ENCODE measurements at regions not wholly inside any gene's neighbourhood (a gene's known extent, or its start where the extent isn't known, plus 50 kb on each side); places are given as distances from the start of the nearest gene placed in this dataset.
A peak's percentile ranks its signal among the peaks of the same experiment; 100 is the strongest.

DNA sequence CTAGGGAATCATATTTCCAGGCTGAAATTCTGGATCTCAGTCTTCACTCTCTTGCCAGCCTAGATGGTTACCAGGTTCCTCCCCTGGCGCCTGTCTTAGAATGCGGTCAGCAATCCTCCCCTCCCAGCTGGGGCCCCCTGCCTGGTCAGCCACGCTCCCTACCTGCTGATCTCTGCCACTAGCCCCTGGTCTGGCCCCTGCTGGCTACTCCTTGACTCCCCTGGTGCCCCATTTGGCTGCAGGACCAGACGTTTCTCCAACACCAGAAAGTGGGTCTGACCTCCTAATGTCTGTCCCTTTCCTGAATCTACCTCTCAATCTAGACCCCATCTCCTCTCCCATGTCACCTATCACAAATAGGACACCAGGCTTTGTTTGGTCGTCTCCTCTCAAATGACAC, 432.0 kb upstream of the SMIM21 start:
- no peaks in the 10 kb centered on the region for H3K27me3 ChIP-seq
- intact Hi-C loops (cut with DNase I): no loop called here

DNA sequence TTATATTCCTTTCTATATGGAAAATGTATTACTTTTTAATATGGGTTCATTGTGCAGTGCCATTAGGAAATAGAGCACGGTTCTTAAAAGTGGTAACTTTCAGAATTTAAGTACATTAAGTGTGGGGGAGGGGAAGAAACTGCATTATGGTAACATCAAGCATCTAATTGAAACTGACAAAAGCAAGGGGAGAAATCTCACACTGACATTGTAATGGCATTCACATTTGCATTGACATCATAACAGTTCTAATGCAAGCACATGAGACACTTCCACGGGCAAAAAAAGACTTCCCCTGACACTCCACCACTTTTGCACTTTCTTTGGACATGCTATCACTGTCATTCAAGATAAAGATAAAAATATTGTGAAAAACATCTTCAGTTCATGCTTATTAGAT, 431.3 kb upstream of the SMIM21 start:
- intact Hi-C loops (cut with DNase I): no loop called here
- TF ChIP-seq, protein P1, sequence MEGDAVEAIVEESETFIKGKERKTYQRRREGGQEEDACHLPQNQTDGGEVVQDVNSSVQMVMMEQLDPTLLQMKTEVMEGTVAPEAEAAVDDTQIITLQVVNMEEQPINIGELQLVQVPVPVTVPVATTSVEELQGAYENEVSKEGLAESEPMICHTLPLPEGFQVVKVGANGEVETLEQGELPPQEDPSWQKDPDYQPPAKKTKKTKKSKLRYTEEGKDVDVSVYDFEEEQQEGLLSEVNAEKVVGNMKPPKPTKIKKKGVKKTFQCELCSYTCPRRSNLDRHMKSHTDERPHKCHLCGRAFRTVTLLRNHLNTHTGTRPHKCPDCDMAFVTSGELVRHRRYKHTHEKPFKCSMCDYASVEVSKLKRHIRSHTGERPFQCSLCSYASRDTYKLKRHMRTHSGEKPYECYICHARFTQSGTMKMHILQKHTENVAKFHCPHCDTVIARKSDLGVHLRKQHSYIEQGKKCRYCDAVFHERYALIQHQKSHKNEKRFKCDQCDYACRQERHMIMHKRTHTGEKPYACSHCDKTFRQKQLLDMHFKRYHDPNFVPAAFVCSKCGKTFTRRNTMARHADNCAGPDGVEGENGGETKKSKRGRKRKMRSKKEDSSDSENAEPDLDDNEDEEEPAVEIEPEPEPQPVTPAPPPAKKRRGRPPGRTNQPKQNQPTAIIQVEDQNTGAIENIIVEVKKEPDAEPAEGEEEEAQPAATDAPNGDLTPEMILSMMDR (IDR thresholded peaks at IDR 0.05): no peak
- TF ChIP-seq POLR2A (IDR thresholded peaks at IDR 0.05) (no peak), POLR2AphosphoS5 (IDR thresholded peaks at IDR 0.05; ENCODE audit: insufficient read depth in 1 of 2, low read depth in 1 of 2) (no peak)
- Histone ChIP-seq H3K36me3 (no peaks in the 10 kb centered on the region), H3K4me1 (no peaks in the 10 kb centered on the region), H3K27me3 (no peaks in the 10 kb centered on the region), H3K9me3 (no peaks in the 10 kb centered on the region), H3K4me3 (no peak overlapping the region), H3K27ac (no peak overlapping the region)
- DNase-seq (ENCODE audit: extremely low spot score in 2 of 2): no peak

More for the DNA sequence above, 432.0 kb upstream of the SMIM21 start:
- DNase-seq (ENCODE audit: extremely low spot score in 2 of 2): peak in 1 of 2 donors; percentile 22
- no peak overlapping the region for H3K27ac ChIP-seq
- H3K4me3 ChIP-seq: no peak overlapping the region
- no peaks in the 10 kb centered on the region for H3K9me3 ChIP-seq
- no peaks in the 10 kb centered on the region for H3K36me3 ChIP-seq
- TF ChIP-seq POLR2AphosphoS5 (IDR thresholded peaks at IDR 0.05; ENCODE audit: insufficient read depth in 1 of 2, low read depth in 1 of 2) (no peak), POLR2A (IDR thresholded peaks at IDR 0.05) (no peak)
- TF ChIP-seq, protein P1 (IDR thresholded peaks at IDR 0.05): no peak
- no peaks in the 10 kb centered on the region for H3K4me1 ChIP-seq

DNA sequence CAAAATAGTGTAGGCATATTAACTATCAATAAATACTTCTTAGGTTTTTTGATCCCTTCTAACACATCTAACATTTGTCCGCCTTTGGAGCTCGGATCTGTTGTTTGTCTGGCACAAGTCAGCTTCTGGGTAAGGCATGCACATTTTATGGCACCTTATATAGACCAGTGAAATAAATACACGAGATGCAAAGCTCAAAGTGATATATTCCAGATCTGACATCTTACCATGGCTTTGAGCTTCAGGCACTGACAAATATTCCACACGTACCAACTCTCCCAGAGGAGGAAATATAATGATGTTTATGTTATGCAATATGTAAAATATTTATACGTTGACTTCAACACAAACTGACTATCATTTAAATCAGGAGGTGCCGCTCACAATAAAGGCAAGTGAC, 430.1 kb upstream of the SMIM21 start:
- intact Hi-C loops (cut with DNase I): no loop called here
- Histone ChIP-seq H3K36me3 (no peaks in the 10 kb centered on the region), H3K9me3 (no peaks in the 10 kb centered on the region), H3K27me3 (no peaks in the 10 kb centered on the region), H3K4me1 (no peaks in the 10 kb centered on the region), H3K4me3 (no peak overlapping the region), H3K27ac (no peak overlapping the region)
- TF ChIP-seq, protein P1 (IDR thresholded peaks at IDR 0.05): no peak
- TF ChIP-seq POLR2AphosphoS5 (IDR thresholded peaks at IDR 0.05; ENCODE audit: insufficient read depth in 1 of 2, low read depth in 1 of 2): no peak
- TF ChIP-seq POLR2A (IDR thresholded peaks at IDR 0.05): no peak
- DNase-seq (ENCODE audit: extremely low spot score in 2 of 2): peak; percentile 3 to 8

DNA sequence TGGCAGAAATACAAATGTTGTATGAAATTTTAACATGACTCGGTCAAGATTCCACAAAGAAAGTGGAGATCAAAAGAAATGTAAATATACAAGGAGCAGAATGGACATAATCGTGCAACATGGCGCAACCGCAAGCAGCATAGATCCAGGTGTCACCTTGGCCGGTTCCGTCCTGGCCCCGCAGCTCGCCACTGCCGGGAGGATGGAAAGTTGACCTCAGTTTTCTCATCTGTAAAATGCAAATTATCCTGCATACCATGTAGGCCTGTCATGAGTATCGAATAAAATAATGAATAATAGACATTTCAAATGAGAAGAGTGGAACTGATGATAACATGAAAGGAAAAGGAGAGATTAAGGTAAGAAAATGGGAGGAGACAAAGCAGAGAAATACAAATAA, 427.3 kb upstream of the SMIM21 start:
- Histone ChIP-seq H3K27me3 (no peaks in the 10 kb centered on the region), H3K9me3 (no peaks in the 10 kb centered on the region), H3K4me1 (no peaks in the 10 kb centered on the region), H3K27ac (no peak overlapping the region), H3K4me3 (no peak overlapping the region), H3K36me3 (no peaks in the 10 kb centered on the region)
- intact Hi-C loops (cut with DNase I): no loop called here
- no peak for DNase-seq (ENCODE audit: extremely low spot score in 2 of 2)
- no peak for TF ChIP-seq POLR2A (IDR thresholded peaks at IDR 0.05)
- TF ChIP-seq, protein P1 (IDR thresholded peaks at IDR 0.05): no peak
- TF ChIP-seq POLR2AphosphoS5 (IDR thresholded peaks at IDR 0.05; ENCODE audit: insufficient read depth in 1 of 2, low read depth in 1 of 2): no peak

DNA sequence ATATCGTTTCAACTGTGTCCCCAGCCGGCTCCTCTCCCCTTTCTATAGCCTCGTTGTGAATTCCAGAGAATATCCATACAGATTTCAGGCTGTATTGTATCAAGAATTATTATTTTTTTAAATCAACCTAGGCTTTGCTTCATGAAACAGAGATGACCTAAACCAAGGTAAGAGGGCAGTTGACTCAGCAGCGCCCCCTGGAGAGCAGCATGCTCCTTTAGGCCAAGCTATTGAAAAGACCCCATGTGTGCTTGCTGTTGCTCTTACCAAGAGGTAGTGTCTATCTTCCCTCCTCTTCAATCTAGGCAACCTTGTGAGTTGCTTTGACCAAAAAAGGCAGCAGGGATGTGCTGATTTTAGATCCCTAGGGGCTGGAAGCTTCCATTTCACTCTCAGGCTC, 426.7 kb upstream of the SMIM21 start:
- DNase-seq (ENCODE audit: extremely low spot score in 2 of 2): peak in 1 of 2 donors; percentile 40
- no peaks in the 10 kb centered on the region for H3K4me1 ChIP-seq
- no peak overlapping the region for H3K27ac ChIP-seq
- H3K27me3 ChIP-seq: no peaks in the 10 kb centered on the region
- H3K9me3 ChIP-seq: no peaks in the 10 kb centered on the region
- H3K4me3 ChIP-seq: no peak overlapping the region
- no peaks in the 10 kb centered on the region for H3K36me3 ChIP-seq
- TF ChIP-seq POLR2A (IDR thresholded peaks at IDR 0.05) (no peak), POLR2AphosphoS5 (IDR thresholded peaks at IDR 0.05; ENCODE audit: insufficient read depth in 1 of 2, low read depth in 1 of 2) (no peak)
- TF ChIP-seq, protein P1 (IDR thresholded peaks at IDR 0.05): no peak
- intact Hi-C loops (cut with DNase I): no loop called here
